ENCODE measurements at regions not wholly inside any gene's neighbourhood (a gene's known extent, or its start where the extent isn't known, plus 50 kb on each side); places are given as distances from the start of the nearest gene placed in this dataset.

- H3K9me3 ChIP-seq (ENCODE audit: control insufficient read depth in 4 of 4, low read length in 3 of 4), result peaks cover 0 to 6% (median 4%) of the 10 kb centered on the region in 4 donors
- WGBS, result 44% methylated on average over 1 of the region's 1 CpG
- no peak for DNase-seq (ENCODE audit: low spot score)
- no peak overlapping the region for H3K9ac ChIP-seq (ENCODE audit: low read depth in 1 of 2, low read length in 2 of 2)
- TF ChIP-seq ATF3 (IDR thresholded peaks at IDR 0.05) (no peak), ZBTB33 (IDR thresholded peaks at IDR 0.05) (no peak), FOXA1 (IDR thresholded peaks at IDR 0.05) (no peak), EGR1 (IDR thresholded peaks at IDR 0.05; ENCODE audit: low read depth in 2 of 2) (no peak), TAF1 (conservative IDR thresholded peaks at IDR 0.05) (no peak), REST (IDR thresholded peaks at IDR 0.05) (no peak), GABPA (IDR thresholded peaks at IDR 0.05 in 1 of 2, conservative IDR thresholded peaks at IDR 0.05 in 1 of 2) (no peak)
- H3K27ac ChIP-seq (ENCODE audit: low read depth in 1 of 2, low read length in 2 of 2), result no peak overlapping the region
- H3K36me3 ChIP-seq (ENCODE audit: control insufficient read depth in 4 of 4, insufficient read depth in 3 of 4, low read depth in 1 of 4, low read length in 3 of 4), result no peaks in the 10 kb centered on the region
- H3K27me3 ChIP-seq (ENCODE audit: control insufficient read depth in 4 of 4, insufficient read depth in 4 of 4, low read length in 3 of 4), result peaks cover 0 to 11% (median 2%) of the 10 kb centered on the region in 4 donors
- H3K4me1 ChIP-seq (ENCODE audit: control insufficient read depth in 4 of 4, insufficient read depth in 4 of 4, low read length in 3 of 4), result no peaks in the 10 kb centered on the region
- H3K4me3 ChIP-seq (ENCODE audit: low read depth in 1 of 3, low read length in 3 of 3), result no peak overlapping the region
These were observed 907.6 kb downstream of the KCNMA1 start for GRCh38 chr10:76729841-76730487.

GRCh38 chr10:76729346-76729745 lies 908.3 kb downstream of the KCNMA1 start:
- DNase-seq (ENCODE audit: low spot score), result no peak

More at GRCh38 chr10:76729346-76729745, 908.3 kb downstream of the KCNMA1 start:
- Histone ChIP-seq H3K27ac (ENCODE audit: low read depth in 1 of 2, low read length in 2 of 2) (no peak overlapping the region), H3K9ac (ENCODE audit: low read depth in 1 of 2, low read length in 2 of 2) (no peak overlapping the region), H3K36me3 (ENCODE audit: control insufficient read depth in 4 of 4, insufficient read depth in 3 of 4, low read depth in 1 of 4, low read length in 3 of 4) (no peaks in the 10 kb centered on the region), H3K9me3 (ENCODE audit: control insufficient read depth in 4 of 4, low read length in 3 of 4) (peaks cover 0 to 6% (median 4%) of the 10 kb centered on the region in 4 donors), H3K4me3 (ENCODE audit: low read depth in 1 of 3, low read length in 3 of 3) (no peak overlapping the region), H3K4me1 (ENCODE audit: control insufficient read depth in 4 of 4, insufficient read depth in 4 of 4, low read length in 3 of 4) (no peaks in the 10 kb centered on the region), H3K27me3 (ENCODE audit: control insufficient read depth in 4 of 4, insufficient read depth in 4 of 4, low read length in 3 of 4) (peaks cover 0 to 7% (median under 1%) of the 10 kb centered on the region in 4 donors)
- TF ChIP-seq RAD21 (IDR thresholded peaks at IDR 0.05) (no peak), YY1 (IDR thresholded peaks at IDR 0.05) (no peak), CTCF (IDR thresholded peaks at IDR 0.05; ENCODE audit: low read depth, low read length, missing input control) (no peak), RXRA (IDR thresholded peaks at IDR 0.05) (no peak), FOXA1 (IDR thresholded peaks at IDR 0.05) (no peak), TAF1 (conservative IDR thresholded peaks at IDR 0.05) (no peak), SP1 (IDR thresholded peaks at IDR 0.05) (no peak), GABPA (IDR thresholded peaks at IDR 0.05 in 1 of 2, conservative IDR thresholded peaks at IDR 0.05 in 1 of 2) (no peak), EGR1 (IDR thresholded peaks at IDR 0.05; ENCODE audit: low read depth in 2 of 2) (no peak), MAX (IDR thresholded peaks at IDR 0.05) (no peak), HNF4G (IDR thresholded peaks at IDR 0.05) (no peak), NR2F2 (IDR thresholded peaks at IDR 0.05) (no peak), REST (IDR thresholded peaks at IDR 0.05) (no peak), ATF3 (IDR thresholded peaks at IDR 0.05) (no peak), ZBTB33 (IDR thresholded peaks at IDR 0.05) (no peak), JUND (IDR thresholded peaks at IDR 0.05) (no peak), HNF4A (conservative IDR thresholded peaks at IDR 0.05) (no peak)
